ENCODE measurements at regions not wholly inside any gene's neighbourhood (a gene's known extent, or its start where the extent isn't known, plus 50 kb on each side); places are given as distances from the start of the nearest gene placed in this dataset.

DNA sequence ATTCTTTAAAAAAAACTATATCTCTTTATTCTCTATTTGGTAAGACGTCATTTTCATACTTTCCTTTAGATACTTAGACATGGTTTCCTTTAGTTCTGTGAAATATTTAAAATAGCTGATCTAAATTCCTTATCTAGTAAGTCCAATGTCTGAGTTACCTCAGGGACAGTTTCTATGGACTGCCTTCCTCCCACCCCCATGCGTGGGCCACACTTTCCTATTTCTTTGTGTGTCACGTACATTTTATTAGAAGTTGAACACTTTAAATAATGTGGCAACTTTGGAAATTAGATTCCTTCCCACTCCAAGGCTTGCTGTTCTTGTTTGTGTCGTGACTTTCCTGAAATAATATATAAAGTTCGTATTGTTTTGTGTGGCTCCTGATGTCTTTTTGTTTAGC lies 260.7 kb downstream of the EDEM1 start:
- WGBS, 4 donors = 75 to 80% (median 77%) methylated on average over 5 of the region's 5 CpGs
- DNase-seq = no peak
- ATAC-seq = no peak
- no peak overlapping the region for H3K4me3 ChIP-seq
- no peaks in the 10 kb centered on the region for H3K4me1 ChIP-seq
- no peak overlapping the region for H3K27ac ChIP-seq
- H3K27me3 ChIP-seq = no peaks in the 10 kb centered on the region
- no peak for TF ChIP-seq CTCF (IDR thresholded peaks at IDR 0.05)
- TF ChIP-seq POLR2A (IDR thresholded peaks at IDR 0.05) = no peak
- intact Hi-C loops (cut with DNase I) = no loop called here
- H3K36me3 ChIP-seq = no peaks in the 10 kb centered on the region
- peaks cover 0 to 15% (median 0%) of the 10 kb centered on the region in 12 donors for H3K9me3 ChIP-seq

- ATAC-seq (no peak), DNase-seq (no peak)
- H3K36me3 ChIP-seq = no peaks in the 10 kb centered on the region
- no peak overlapping the region for H3K27ac ChIP-seq
- intact Hi-C loops (cut with DNase I) = no loop called here
- H3K9me3 ChIP-seq = peaks cover 0 to 11% (median 0%) of the 10 kb centered on the region in 12 donors
- 67 to 71% (median 70%) methylated on average over 2 of the region's 2 CpGs for WGBS, 4 donors
- no peak overlapping the region for H3K4me3 ChIP-seq
- no peaks in the 10 kb centered on the region for H3K27me3 ChIP-seq
- no peaks in the 10 kb centered on the region for H3K4me1 ChIP-seq
- TF ChIP-seq POLR2A (IDR thresholded peaks at IDR 0.05) (no peak), CTCF (IDR thresholded peaks at IDR 0.05) (no peak)
These were observed 261.3 kb downstream of the EDEM1 start for GRCh38 chr3:5448816-5449215.

DNA sequence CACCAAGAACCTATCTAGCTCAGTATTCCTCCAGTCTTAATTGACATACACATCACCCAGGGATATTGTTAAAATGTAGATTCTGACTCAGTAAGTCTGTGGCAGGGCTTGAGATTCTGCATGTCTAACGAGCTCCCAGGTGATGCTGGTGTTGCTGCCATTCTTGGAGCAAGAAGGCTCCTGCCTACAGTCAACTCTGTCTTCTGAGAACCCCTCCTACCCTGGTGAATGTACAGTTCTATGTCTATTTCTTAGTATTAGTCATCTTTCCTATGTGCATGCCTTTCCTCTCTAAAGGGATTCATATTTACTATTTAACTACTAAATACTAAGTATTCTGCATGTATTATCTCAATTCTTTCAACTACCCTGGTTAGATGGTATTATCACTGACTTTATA lies 268.7 kb downstream of the EDEM1 start:
- DNase-seq (no peak), ATAC-seq (no peak)
- intact Hi-C loops (cut with DNase I) = no loop called here
- Histone ChIP-seq H3K27me3 (peaks cover 0 to 5% (median 0%) of the 10 kb centered on the region in 9 donors), H3K4me3 (no peak overlapping the region), H3K9me3 (no peaks in the 10 kb centered on the region), H3K4me1 (no peaks in the 10 kb centered on the region), H3K27ac (no peak overlapping the region), H3K36me3 (no peaks in the 10 kb centered on the region)
- WGBS, 4 donors = 35 to 57% (median 47%) methylated on average over 1 of the region's 1 CpG
- TF ChIP-seq POLR2A (IDR thresholded peaks at IDR 0.05) (no peak), CTCF (IDR thresholded peaks at IDR 0.05) (no peak)

GRCh38 chr3:5458526-5458925 lies 271.0 kb downstream of the EDEM1 start:
- peaks cover 0 to 5% (median 0%) of the 10 kb centered on the region in 9 donors for H3K27me3 ChIP-seq
- intact Hi-C loops (cut with DNase I) = no loop called here
- ATAC-seq = no peak

More at GRCh38 chr3:5458526-5458925, 271.0 kb downstream of the EDEM1 start:
- no peak for DNase-seq
- Histone ChIP-seq H3K4me1 (peaks cover 0 to 3% (median 0%) of the 10 kb centered on the region in 12 donors), H3K27ac (no peak overlapping the region), H3K36me3 (no peaks in the 10 kb centered on the region), H3K9me3 (no peaks in the 10 kb centered on the region), H3K4me3 (no peak overlapping the region)
- TF ChIP-seq POLR2A (IDR thresholded peaks at IDR 0.05) = no peak
- TF ChIP-seq CTCF (IDR thresholded peaks at IDR 0.05) = no peak
